Heart right ventricle (tissue), 16 donors: ENCODE measurements at regions not wholly inside any gene's neighbourhood (a gene's known extent, or its start where the extent isn't known, plus 50 kb on each side); places are given as distances from the start of the nearest gene placed in this dataset.

ENCODE experiments used
- ATAC-seq, 8 donors: fragments of 200-7000 bp; cut with Tn5 transposase; one replicate each; pipeline ENCODE4 v1.9.1; 2020; ENCODE audit warnings: mild to moderate bottlenecking in 8 of 8, moderate library complexity in 8 of 8, moderate number of reproducible peaks in 1 of 8
- DNase-seq, 2 donors: peaks; one replicate each; pipeline ENCODE4 v3.0.0-alpha.2; 2020
- H3K27ac ChIP-seq, 10 donors: fragments of 200-600 bp; sonication (generic) in 2 of 10; one replicate each; pipeline versions ENCODE4 v1.5.0 to v1.8.0; 2020 to 2022; ENCODE audit warnings: mild to moderate bottlenecking in 3 of 10
- H3K27me3 ChIP-seq, 7 donors: fragments of 200-600 bp; one replicate each; pipeline ENCODE4 v1.8.0; 2021 to 2022; ENCODE audit warnings: mild to moderate bottlenecking in 2 of 7
- H3K36me3 ChIP-seq, 9 donors: fragments of 200-600 bp; sonication (generic) in 1 of 9; one replicate each; pipeline versions ENCODE4 v1.5.0 to v1.8.0; 2020 to 2022; ENCODE audit warnings: mild to moderate bottlenecking in 2 of 9
- H3K4me1 ChIP-seq, 9 donors: fragments of 200-600 bp; sonication (generic) in 1 of 9; one replicate each; pipeline versions ENCODE4 v1.5.0 to v1.8.0; 2020 to 2022; ENCODE audit warnings: mild to moderate bottlenecking in 4 of 9
- H3K4me3 ChIP-seq, 10 donors: fragments of 200-600 bp; sonication (generic) in 2 of 10; one replicate each; pipeline versions ENCODE4 v1.5.0 to v1.8.0; 2020 to 2022; ENCODE audit warnings: mild to moderate bottlenecking in 7 of 10, moderate library complexity in 2 of 10
- H3K9me3 ChIP-seq, 11 donors: fragments of 200-600 bp in 10 of 11; sonication (generic) in 2 of 11; one replicate each; pipeline versions ENCODE4 v1.5.0 to v1.8.0; 2013 to 2022; ENCODE audit warnings: mild to moderate bottlenecking in 2 of 11, control low read depth in 1 of 11, moderate library complexity in 1 of 11
- WGBS, 2 donors: extraction: QIAGEN DNeasy Blood & Tissue Kit; methylation state at CpG; one replicate each; pipeline ENCODE4 v1.1.7; 2013; ENCODE audit warnings: inconsistent platforms in 1 of 2; 5-methylcytosine and 5-hydroxymethylcytosine counted together
- intact Hi-C, 10 donors: fragments of 100-400 bp; cut with DNase I; formaldehyde crosslinking; loops; one replicate each; pipeline versions ENCODE4 v1.11.1 to v1.14.2; 2022
- TF ChIP-seq, protein P1 (sequence below), 9 donors: fragments of 200-600 bp; sonication (generic) in 2 of 9; IDR thresholded peaks; one replicate each; pipeline versions ENCODE4 v1.5.0 to v1.8.0; 2021 to 2022; ENCODE audit warnings: antibody characterized with exemption in 9 of 9, mild to moderate bottlenecking in 5 of 9, moderate library complexity in 1 of 9
- donor health status: Arrhythmogenic right ventricular cardiomyopathy.
- donor health status: ischemic (EF 13 %, LVEDD 7.1; RV severe dilation, severe dysfunction).
- donor health status: healthy with polysubstance abuse.
- donor health status: DM: no; HTN: yes; CAD: no.
- donor health status: DM: no; HTN: no; CAD: no.
- donor health status: ischemic (EF 25% LVEDD 6.9; RV normal size, moderate dysfunction).
- donor health status: ischemic (EF 25% LVEDD 5.7; RV mildly dilated, moderate dysfunction).
- donor health status: healthy.
- donor health status: DM: yes; HTN: yes; CAD: no.
- donor health status: Ischemic cardiomyopathy.
- donor health status: ischemic (EF 35%, LVEDD 5.7; RV mildly dilated, moderate dysfunction).
- donor health status: nonischemic (EF 11% LVEDD 7.7; RV severe dilation, severe dysfunction).
- donor health status: DM: yes; HTN: yes; CAD: no.
- donor health status: PGD.
- donor health status: ischemic (EF 29% LVEDD 5.4; RV normal size, mild dysfunction).
- donor health status: nonischemic (EF 23%, LVEDD 6.1; RV moderate dilation, normal function).

DNA sequence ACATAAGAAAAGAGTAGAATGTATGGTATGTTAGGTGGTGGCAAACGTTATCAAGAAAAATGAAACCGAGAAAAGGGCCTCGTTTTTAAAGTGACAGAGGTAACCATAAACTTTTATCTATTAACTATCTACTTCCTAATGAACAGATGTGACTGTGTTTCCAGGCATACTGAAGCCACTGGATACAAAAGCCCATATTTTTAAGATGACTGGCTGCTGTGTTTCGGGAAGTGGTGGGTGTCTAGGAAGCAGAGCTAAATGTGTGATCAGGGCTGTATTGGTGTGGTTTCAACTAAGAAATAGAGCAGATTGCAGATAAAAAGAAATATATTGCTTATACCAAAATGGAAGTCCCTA is 71.8 kb downstream of the CHRM3 start:
- Histone ChIP-seq H3K4me1 (no peaks in the 10 kb centered on the region), H3K9me3 (peaks cover 0 to 10% (median 0%) of the 10 kb centered on the region in 11 donors), H3K27ac (no peak overlapping the region), H3K4me3 (no peak overlapping the region), H3K36me3 (no peaks in the 10 kb centered on the region), H3K27me3 (no peaks in the 10 kb centered on the region)
- 50 to 54% methylated on average over 4 of the region's 4 CpGs for WGBS, 2 donors
- no peak for DNase-seq
- no peak for ATAC-seq
- TF ChIP-seq, protein P1, sequence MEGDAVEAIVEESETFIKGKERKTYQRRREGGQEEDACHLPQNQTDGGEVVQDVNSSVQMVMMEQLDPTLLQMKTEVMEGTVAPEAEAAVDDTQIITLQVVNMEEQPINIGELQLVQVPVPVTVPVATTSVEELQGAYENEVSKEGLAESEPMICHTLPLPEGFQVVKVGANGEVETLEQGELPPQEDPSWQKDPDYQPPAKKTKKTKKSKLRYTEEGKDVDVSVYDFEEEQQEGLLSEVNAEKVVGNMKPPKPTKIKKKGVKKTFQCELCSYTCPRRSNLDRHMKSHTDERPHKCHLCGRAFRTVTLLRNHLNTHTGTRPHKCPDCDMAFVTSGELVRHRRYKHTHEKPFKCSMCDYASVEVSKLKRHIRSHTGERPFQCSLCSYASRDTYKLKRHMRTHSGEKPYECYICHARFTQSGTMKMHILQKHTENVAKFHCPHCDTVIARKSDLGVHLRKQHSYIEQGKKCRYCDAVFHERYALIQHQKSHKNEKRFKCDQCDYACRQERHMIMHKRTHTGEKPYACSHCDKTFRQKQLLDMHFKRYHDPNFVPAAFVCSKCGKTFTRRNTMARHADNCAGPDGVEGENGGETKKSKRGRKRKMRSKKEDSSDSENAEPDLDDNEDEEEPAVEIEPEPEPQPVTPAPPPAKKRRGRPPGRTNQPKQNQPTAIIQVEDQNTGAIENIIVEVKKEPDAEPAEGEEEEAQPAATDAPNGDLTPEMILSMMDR (IDR thresholded peaks at IDR 0.05) = no peak
- intact Hi-C loops = no loop called here

DNA sequence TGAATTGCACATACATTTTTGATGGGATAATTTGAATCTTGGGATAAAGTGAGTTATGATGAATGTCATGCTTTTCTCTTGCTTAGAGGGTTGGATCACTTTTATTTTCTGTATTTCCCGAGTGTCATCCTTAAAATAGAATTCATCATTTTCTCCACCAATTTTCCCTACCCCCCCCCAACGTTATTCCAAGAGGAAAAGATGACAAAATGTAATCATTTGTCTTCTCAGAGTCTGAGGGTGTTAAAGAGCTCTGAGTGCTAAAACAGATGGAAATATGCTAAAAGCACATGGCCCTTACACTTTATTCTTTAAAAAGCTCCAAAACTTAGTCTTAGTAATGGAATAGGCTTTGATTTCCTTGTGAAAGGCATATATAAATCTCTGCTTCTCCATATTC is 81.4 kb downstream of the CHRM3 start:
- WGBS, 2 donors = 48 to 51% methylated on average over 2 of the region's 2 CpGs
- H3K4me1 ChIP-seq = no peaks in the 10 kb centered on the region
- H3K4me3 ChIP-seq = no peak overlapping the region
- H3K36me3 ChIP-seq = no peaks in the 10 kb centered on the region
- DNase-seq (no peak), ATAC-seq (no peak)
- H3K27ac ChIP-seq = no peak overlapping the region
- H3K27me3 ChIP-seq = no peaks in the 10 kb centered on the region
- TF ChIP-seq, protein P1 (IDR thresholded peaks at IDR 0.05) = no peak
- intact Hi-C loops = no loop called here
- H3K9me3 ChIP-seq = no peaks in the 10 kb centered on the region

DNA sequence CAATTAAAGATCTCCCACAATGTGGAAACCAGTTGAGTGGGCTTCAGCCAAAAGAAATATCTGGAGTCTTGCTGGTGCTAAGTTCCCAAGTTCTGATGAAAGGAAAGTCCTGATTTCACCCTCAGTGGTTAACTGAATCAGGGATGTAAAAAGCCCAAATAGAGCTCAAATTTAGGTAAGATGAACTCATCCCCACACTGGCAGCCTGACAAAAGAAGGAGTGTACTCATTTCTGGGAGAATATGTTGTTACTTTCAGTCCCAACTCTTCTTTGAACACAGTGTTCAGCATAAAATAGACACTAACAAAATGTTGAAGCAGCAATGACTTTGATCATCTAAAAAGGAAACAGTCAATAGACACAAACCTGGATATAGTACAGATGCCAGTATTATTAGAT is 91.7 kb downstream of the CHRM3 start:
- no peak for DNase-seq
- intact Hi-C loops = no loop called here
- ATAC-seq = no peak
- Histone ChIP-seq H3K27me3 (no peaks in the 10 kb centered on the region), H3K27ac (no peak overlapping the region), H3K36me3 (no peaks in the 10 kb centered on the region), H3K4me3 (no peak overlapping the region), H3K4me1 (no peaks in the 10 kb centered on the region), H3K9me3 (peaks cover 0 to 43% (median 24%) of the 10 kb centered on the region in 11 donors)
- TF ChIP-seq, protein P1 (IDR thresholded peaks at IDR 0.05) = no peak

DNA sequence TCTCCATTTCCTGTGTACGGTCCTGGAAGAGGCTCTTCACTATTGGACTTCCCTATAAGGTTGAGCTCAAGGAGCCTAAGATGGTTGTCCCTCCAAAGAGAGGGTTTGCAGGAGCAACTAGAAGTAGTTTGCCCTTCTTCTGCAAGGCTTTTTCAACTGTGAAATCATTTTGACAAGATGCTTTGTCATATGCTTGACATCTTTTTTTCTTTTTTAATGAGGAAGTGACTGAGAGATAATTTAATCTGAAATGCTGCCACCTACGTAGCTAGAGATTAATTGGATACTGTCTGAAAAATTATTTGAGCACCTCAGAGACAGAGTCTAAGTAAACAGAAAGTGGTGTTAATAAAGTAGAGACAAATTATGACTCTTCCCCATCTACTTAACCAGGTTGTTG is 97.0 kb downstream of the CHRM3 start:
- intact Hi-C loops = no loop called here
- Histone ChIP-seq H3K27me3 (no peaks in the 10 kb centered on the region), H3K9me3 (peaks cover 0 to 26% (median 13%) of the 10 kb centered on the region in 11 donors), H3K4me3 (no peak overlapping the region), H3K4me1 (no peaks in the 10 kb centered on the region), H3K36me3 (no peaks in the 10 kb centered on the region), H3K27ac (no peak overlapping the region)
- TF ChIP-seq, protein P1 (IDR thresholded peaks at IDR 0.05) = no peak
- ATAC-seq (no peak), DNase-seq (no peak)
- 44 to 55% methylated on average over 2 of the region's 2 CpGs for WGBS, 2 donors
